ENCODE measurements at regions not wholly inside any gene's neighbourhood (a gene's known extent, or its start where the extent isn't known, plus 50 kb on each side); places are given as distances from the start of the nearest gene placed in this dataset.
"Not testable (repeated sequence)": the region's sequence is repeated elsewhere in the genome, so short reads cannot be mapped to it uniquely, and the experiment has no call there.

DNA sequence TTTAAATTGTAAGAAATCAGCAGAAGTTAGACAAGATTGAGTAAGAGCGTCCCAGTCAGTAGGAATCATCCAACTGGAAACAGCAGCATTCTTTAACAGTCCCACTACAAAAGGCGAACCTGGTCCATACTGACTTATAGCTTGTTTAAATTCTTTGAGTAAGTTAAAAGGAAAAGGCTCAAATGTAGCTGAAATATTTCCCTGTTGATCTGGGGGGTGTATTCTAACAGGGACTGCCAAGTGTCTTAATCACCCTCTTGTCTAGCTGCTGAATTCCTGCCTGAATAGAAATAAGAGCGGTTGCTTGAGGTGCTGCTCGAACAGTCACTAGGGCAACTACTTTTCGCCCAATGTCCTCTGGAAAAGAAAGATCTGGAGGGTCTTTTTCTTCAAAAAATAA is 56.4 kb upstream of the FMNL2 start:
- DNase-seq (no peak), ATAC-seq (no peak)
- Histone ChIP-seq H3K4me2 (ENCODE audit: low read length) (no peak overlapping the region), H3K27me3 (ENCODE audit: low read length) (no peaks in the 10 kb centered on the region), H3K27ac (ENCODE audit: low read length) (no peak overlapping the region), H3F3A (ENCODE audit: low read length, unreplicated experiment) (no peaks in the 10 kb centered on the region), H3K9me3 (ENCODE audit: low read length) (no peaks in the 10 kb centered on the region), H3K9ac (ENCODE audit: low read length) (no peak overlapping the region), H4K20me1 (ENCODE audit: low read length) (no peaks in the 10 kb centered on the region), H3K4me1 (ENCODE audit: insufficient read depth, low read length) (no peaks in the 10 kb centered on the region), H2AFZ (ENCODE audit: low read length) (no peak overlapping the region), H3K4me3 (ENCODE audit: low read length) (no peak overlapping the region), H3K79me2 (ENCODE audit: low read length) (no peaks in the 10 kb centered on the region), H3K36me3 (ENCODE audit: low read depth, low read length) (no peaks in the 10 kb centered on the region), H3K9me2 (replicated peaks; ENCODE audit: low read length) (no peaks in the 10 kb centered on the region)
- CTCF ChIA-PET = no interaction called here
- intact Hi-C loops (cut with micrococcal nuclease) = no loop called here
- POLR2A ChIA-PET (ENCODE audit: unreplicated experiment) = no interaction called here
- TF ChIP-seq, protein P1, sequence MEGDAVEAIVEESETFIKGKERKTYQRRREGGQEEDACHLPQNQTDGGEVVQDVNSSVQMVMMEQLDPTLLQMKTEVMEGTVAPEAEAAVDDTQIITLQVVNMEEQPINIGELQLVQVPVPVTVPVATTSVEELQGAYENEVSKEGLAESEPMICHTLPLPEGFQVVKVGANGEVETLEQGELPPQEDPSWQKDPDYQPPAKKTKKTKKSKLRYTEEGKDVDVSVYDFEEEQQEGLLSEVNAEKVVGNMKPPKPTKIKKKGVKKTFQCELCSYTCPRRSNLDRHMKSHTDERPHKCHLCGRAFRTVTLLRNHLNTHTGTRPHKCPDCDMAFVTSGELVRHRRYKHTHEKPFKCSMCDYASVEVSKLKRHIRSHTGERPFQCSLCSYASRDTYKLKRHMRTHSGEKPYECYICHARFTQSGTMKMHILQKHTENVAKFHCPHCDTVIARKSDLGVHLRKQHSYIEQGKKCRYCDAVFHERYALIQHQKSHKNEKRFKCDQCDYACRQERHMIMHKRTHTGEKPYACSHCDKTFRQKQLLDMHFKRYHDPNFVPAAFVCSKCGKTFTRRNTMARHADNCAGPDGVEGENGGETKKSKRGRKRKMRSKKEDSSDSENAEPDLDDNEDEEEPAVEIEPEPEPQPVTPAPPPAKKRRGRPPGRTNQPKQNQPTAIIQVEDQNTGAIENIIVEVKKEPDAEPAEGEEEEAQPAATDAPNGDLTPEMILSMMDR (conservative IDR thresholded peaks at IDR 0.05; ENCODE audit: low read depth, low read length) = no peak
- TF ChIP-seq EZH2 (IDR thresholded peaks at IDR 0.05; ENCODE audit: low read length, unreplicated experiment) (no peak), EZH2phosphoT487 (IDR thresholded peaks at IDR 0.05; ENCODE audit: borderline replicate concordance, low read length) (no peak)
- no TSS peak for BruUV-seq (replicated peaks)

GRCh38 chr2:152279367-152279766 is 55.6 kb upstream of the FMNL2 start:
- H3K9me3 ChIP-seq (ENCODE audit: low read length); H3K4me3 ChIP-seq (ENCODE audit: low read length); BruUV-seq (replicated peaks); H3K27me3 ChIP-seq (ENCODE audit: low read length); POLR2A ChIA-PET (ENCODE audit: unreplicated experiment); H3K27ac ChIP-seq (ENCODE audit: low read length); H4K20me1 ChIP-seq (ENCODE audit: low read length); intact Hi-C loops (cut with micrococcal nuclease); ATAC-seq; H3K9me2 ChIP-seq (replicated peaks; ENCODE audit: low read length); H3F3A ChIP-seq (ENCODE audit: low read length, unreplicated experiment); H3K79me2 ChIP-seq (ENCODE audit: low read length); DNase-seq; CTCF ChIA-PET; H3K36me3 ChIP-seq (ENCODE audit: low read depth, low read length); H3K4me1 ChIP-seq (ENCODE audit: insufficient read depth, low read length); H3K9ac ChIP-seq (ENCODE audit: low read length); H3K4me2 ChIP-seq (ENCODE audit: low read length); H2AFZ ChIP-seq (ENCODE audit: low read length): not testable (repeated sequence)

GRCh38 chr2:152280780-152281179 is 54.2 kb upstream of the FMNL2 start:
- H2AFZ ChIP-seq (ENCODE audit: low read length) = no peak overlapping the region
- no peaks in the 10 kb centered on the region for H3K9me3 ChIP-seq (ENCODE audit: low read length)
- no peaks in the 10 kb centered on the region for H3F3A ChIP-seq (ENCODE audit: low read length, unreplicated experiment)
- no TSS peak for BruUV-seq (replicated peaks)
- H3K36me3 ChIP-seq (ENCODE audit: low read depth, low read length) = no peaks in the 10 kb centered on the region
- no peak for TF ChIP-seq EZH2 (IDR thresholded peaks at IDR 0.05; ENCODE audit: low read length, unreplicated experiment)
- TF ChIP-seq EZH2phosphoT487 (IDR thresholded peaks at IDR 0.05; ENCODE audit: borderline replicate concordance, low read length) = no peak
- TF ChIP-seq, protein P1 (conservative IDR thresholded peaks at IDR 0.05; ENCODE audit: low read depth, low read length) = no peak
- no peaks in the 10 kb centered on the region for H4K20me1 ChIP-seq (ENCODE audit: low read length)
- ATAC-seq = no peak
- no peak overlapping the region for H3K27ac ChIP-seq (ENCODE audit: low read length)
- H3K9ac ChIP-seq (ENCODE audit: low read length) = no peak overlapping the region
- H3K27me3 ChIP-seq (ENCODE audit: low read length) = no peaks in the 10 kb centered on the region
- no peaks in the 10 kb centered on the region for H3K79me2 ChIP-seq (ENCODE audit: low read length)
- POLR2A ChIA-PET (ENCODE audit: unreplicated experiment) = no interaction called here
- H3K9me2 ChIP-seq (replicated peaks; ENCODE audit: low read length) = no peaks in the 10 kb centered on the region
- no peaks in the 10 kb centered on the region for H3K4me1 ChIP-seq (ENCODE audit: insufficient read depth, low read length)
- intact Hi-C loops (cut with micrococcal nuclease) = no loop called here
- H3K4me2 ChIP-seq (ENCODE audit: low read length) = no peak overlapping the region
- no peak overlapping the region for H3K4me3 ChIP-seq (ENCODE audit: low read length)
- no peak for DNase-seq
- CTCF ChIA-PET = no interaction called here

Data from PC-3 (cell line).